HAP-1 (cell line): ENCODE measurements at regions not wholly inside any gene's neighbourhood (a gene's known extent, or its start where the extent isn't known, plus 50 kb on each side); places are given as distances from the start of the nearest gene placed in this dataset.

Experiments used
- DNase-seq, 2 experiments: peaks; one replicate each; pipeline ENCODE4 v3.0.0-alpha.2; 2016 to 2020; ENCODE audit warnings: low spot score in 2 of 2
- H3K27me3 ChIP-seq: fragments of 250-450 bp; sonication (Bioruptor Pico); 2 replicates; pipeline ENCODE4 v1.5.1; 2020; ENCODE audit warnings: low read depth, mild to moderate bottlenecking, moderate library complexity
- H3K36me3 ChIP-seq: fragments of 250-450 bp; sonication (Bioruptor Pico); replicated peaks from 2 replicates; pipeline ENCODE4 v1.5.1; 2020; ENCODE audit warnings: mild to moderate bottlenecking
- H3K4me1 ChIP-seq: fragments of 250-450 bp; sonication (Bioruptor Pico); 2 replicates; pipeline ENCODE4 v1.5.1; 2020; ENCODE audit warnings: mild to moderate bottlenecking
- H3K4me3 ChIP-seq: fragments of 250-450 bp; sonication (Bioruptor Pico); 2 replicates; pipeline ENCODE4 v1.5.1; 2020; ENCODE audit warnings: mild to moderate bottlenecking, moderate library complexity
- H3K9me3 ChIP-seq: fragments of 250-450 bp; sonication (Bioruptor Pico); 2 replicates; pipeline ENCODE4 v1.5.1; 2020; ENCODE audit warnings: mild to moderate bottlenecking, moderate library complexity
- in situ Hi-C: fragments of 300-500 bp; cut with MboI; formaldehyde crosslinking; loops from 3 replicates; pipeline ENCODE4 v1.14.3; 2020; ENCODE audit warnings: low sequenced_read_pairs, inconsistent platforms, mixed read lengths

DNA sequence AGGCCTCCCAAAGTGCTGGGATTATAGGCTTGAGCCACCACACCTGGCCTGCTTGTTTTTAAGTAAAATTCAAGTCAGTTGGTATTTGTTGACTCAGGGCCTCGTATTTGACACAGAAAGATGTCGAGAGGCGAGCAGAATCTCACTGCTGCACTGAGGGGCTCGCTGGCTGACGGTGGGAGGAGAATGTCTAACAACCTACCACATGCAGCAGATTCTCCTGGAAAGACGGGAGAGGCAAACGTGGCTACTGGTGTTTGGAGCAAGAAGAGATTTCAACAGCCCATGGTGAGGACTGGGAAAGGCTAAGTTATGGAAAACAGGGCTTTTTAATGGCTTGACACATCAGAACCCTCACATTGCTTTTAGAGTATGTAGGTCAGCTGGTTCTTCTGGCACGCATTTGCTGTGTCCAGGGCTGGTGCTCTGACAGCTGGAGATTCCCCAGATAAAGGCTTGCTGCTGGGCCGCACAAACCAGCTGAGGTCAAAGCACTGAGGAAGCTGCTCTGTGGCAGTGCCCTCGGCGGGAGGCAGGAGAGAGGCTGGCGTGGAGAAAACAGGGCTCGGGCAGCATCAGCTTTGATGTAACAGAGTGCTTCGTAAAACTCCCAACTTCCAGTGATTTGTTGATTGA is 84.2 kb upstream of the FRMD1 start:
- Histone ChIP-seq H3K36me3 (no peaks in the 10 kb centered on the region), H3K4me1 (no peaks in the 10 kb centered on the region), H3K9me3 (no peaks in the 10 kb centered on the region), H3K27me3 (no peaks in the 10 kb centered on the region), H3K4me3 (no peak overlapping the region)
- in situ Hi-C loops, result no loop called here
- DNase-seq, result no peak

DNA sequence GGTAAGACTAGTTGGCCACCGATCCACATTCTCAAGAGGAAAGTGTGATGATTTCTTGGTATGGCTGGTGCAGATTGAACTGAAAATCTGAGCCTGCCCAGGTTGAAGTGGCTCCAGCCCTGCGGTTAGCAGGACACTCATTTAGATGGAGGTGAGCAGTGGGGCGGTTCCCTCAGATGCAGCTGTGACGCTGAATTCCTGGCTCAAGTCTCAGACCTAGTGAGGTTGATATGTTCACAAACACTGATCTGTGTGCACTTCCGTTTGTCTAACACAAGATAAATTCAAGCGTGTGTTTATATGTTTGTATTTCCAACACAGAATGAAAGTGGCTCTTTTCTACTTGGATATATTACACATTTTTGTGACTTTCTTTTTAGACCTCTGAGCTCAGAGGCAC is 83.4 kb upstream of the FRMD1 start:
- in situ Hi-C loops, result no loop called here
- no peak for DNase-seq
- Histone ChIP-seq H3K4me3 (no peak overlapping the region), H3K4me1 (no peaks in the 10 kb centered on the region), H3K36me3 (no peaks in the 10 kb centered on the region), H3K9me3 (no peaks in the 10 kb centered on the region), H3K27me3 (no peaks in the 10 kb centered on the region)

DNA sequence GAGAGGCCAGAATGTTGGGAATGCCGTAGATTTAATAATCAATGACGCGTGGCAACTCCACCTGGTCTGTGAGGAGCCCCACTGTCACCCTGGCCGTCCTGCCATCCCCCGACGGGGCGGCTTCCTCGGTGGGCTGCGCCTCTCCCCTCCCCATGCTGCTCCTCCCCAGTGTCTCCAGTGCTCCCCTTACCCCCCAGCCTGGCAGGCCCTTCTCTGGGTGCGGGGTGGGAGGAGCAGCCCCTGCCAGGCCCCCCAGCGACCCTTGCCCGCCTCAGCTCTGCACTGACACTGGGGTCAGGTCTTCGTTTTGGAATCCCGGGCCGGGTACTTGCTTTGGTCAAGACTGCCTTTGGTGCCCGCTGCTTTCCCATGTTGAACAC is 82.3 kb upstream of the FRMD1 start:
- Histone ChIP-seq H3K4me3 (no peak overlapping the region), H3K9me3 (no peaks in the 10 kb centered on the region), H3K36me3 (no peaks in the 10 kb centered on the region), H3K27me3 (no peaks in the 10 kb centered on the region), H3K4me1 (no peaks in the 10 kb centered on the region)
- in situ Hi-C loops, result no loop called here
- no peak for DNase-seq

DNA sequence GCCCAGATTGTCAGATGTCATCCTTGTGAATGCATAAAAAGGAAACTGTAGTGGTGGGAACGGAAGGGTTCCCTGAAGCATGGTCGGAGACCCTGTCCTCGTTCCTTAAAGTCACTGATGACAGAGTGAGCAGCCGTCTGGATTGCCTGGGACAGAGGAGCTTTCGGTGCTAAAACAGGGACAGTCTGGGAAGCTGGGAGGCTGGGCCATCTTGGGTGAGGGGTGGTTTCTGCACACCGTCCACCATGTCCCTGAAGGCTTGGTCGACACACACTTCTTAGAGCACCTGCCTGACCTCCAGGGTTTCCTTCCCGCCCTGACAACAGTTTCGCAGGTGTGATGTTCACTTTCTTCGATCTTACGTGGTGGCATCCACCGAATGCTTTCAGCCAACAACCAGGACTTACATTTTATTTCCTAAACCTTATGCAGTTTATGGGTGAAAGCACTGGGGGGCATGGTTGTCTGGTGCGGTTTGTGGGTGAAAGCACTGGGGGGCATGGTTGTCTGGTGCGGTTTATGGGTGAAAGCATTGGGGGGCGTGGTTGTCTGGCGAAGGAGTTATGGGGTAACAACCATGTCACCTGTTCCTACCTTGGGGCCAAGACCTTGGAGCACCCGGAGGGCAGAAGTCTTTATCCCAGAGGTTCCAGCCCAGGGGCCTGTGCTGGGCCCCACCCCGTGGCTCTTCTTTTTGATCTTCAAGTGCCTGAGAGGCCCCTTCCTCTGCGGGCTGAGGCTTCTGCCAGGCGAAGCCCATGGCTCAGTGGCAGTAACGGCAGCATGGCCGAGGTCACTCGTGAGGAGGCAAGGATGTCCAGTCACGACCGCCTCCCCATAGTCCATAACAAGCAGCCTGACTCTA is 81.7 kb upstream of the FRMD1 start:
- Histone ChIP-seq H3K9me3 (no peaks in the 10 kb centered on the region), H3K4me1 (no peaks in the 10 kb centered on the region), H3K27me3 (no peaks in the 10 kb centered on the region), H3K36me3 (no peaks in the 10 kb centered on the region), H3K4me3 (no peak overlapping the region)
- in situ Hi-C loops, result no loop called here
- no peak for DNase-seq

DNA sequence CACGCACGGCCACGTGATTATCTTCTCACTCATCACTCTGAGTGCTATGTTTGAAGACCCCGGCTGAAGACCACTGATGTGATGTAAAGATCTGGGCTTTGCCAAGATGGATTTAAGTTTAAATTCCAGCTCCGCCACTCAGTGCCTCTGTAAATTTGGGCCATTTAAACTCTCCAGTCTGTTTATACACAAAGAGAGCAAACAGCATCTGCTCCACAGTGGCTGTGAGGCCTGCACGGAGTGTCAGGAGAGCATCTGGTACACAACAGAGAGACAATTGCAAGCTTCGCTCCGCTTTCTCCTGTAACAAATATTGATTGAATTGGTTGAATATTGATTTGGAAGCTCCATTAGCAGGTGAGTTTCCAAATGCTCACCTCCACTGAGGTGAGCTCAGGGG is 80.5 kb upstream of the FRMD1 start:
- no peaks in the 10 kb centered on the region for H3K9me3 ChIP-seq
- H3K36me3 ChIP-seq, result no peaks in the 10 kb centered on the region
- H3K4me1 ChIP-seq, result no peaks in the 10 kb centered on the region
- no peak overlapping the region for H3K4me3 ChIP-seq
- DNase-seq, result no peak
- no peaks in the 10 kb centered on the region for H3K27me3 ChIP-seq
- in situ Hi-C loops, result no loop called here

DNA sequence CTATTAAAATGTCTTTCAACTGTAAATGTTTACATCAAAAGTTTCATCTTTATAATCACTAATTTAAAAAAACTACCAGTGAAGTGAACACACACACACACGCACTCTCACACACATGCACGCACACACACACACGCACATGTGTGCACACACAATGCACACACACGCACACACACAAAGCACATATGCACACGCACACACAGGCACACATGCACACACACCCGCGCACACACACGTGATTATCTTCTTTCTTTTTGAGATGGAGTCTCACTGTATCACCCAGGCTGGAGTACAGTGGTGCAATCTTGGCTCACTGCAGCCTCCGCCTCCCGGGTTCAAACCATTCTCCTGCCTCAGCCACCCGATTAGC is 80.0 kb upstream of the FRMD1 start:
- Histone ChIP-seq H3K27me3 (no peaks in the 10 kb centered on the region), H3K4me1 (no peaks in the 10 kb centered on the region), H3K36me3 (no peaks in the 10 kb centered on the region), H3K9me3 (no peaks in the 10 kb centered on the region), H3K4me3 (no peak overlapping the region)
- no peak for DNase-seq
- in situ Hi-C loops, result no loop called here

DNA sequence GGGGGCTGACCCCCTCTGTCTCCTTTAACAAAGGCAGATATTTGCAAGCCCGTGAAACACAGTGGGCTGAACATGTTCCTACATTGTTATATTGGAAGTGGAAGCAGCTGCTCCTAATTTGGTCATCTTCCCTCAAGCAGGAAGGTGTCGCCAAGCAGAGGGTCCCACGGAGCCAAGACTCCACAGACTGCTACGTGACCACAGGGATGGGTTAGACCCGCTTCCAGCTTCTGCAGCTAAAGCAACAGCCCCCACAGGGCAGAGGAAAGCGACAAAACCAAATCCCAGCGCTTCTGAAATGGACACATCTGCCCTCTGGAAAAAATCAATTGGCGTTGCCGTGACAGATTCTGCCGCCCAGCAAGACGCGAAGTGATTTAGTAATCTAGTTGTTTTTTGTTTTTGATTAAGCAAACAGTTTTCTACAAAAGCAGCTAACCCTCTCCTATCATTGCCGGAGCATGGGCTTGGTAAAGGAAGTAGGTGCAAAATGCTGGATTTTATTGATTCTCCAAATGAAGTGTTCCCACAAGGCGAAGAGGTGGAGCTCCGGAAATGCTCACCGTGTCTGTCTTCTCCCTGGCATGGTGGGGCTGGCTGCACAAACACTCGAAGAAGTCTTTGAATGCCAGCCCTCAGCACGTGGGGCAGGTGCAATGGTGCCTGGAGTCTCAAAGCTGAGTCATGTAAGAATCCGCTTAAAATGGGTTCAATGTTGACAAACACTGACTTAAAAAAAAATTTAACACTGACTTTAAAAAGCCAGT is 79.4 kb upstream of the FRMD1 start:
- Histone ChIP-seq H3K36me3 (no peaks in the 10 kb centered on the region), H3K27me3 (no peaks in the 10 kb centered on the region), H3K4me3 (no peak overlapping the region), H3K4me1 (no peaks in the 10 kb centered on the region), H3K9me3 (no peaks in the 10 kb centered on the region)
- DNase-seq, result no peak
- in situ Hi-C loops, result no loop called here

DNA sequence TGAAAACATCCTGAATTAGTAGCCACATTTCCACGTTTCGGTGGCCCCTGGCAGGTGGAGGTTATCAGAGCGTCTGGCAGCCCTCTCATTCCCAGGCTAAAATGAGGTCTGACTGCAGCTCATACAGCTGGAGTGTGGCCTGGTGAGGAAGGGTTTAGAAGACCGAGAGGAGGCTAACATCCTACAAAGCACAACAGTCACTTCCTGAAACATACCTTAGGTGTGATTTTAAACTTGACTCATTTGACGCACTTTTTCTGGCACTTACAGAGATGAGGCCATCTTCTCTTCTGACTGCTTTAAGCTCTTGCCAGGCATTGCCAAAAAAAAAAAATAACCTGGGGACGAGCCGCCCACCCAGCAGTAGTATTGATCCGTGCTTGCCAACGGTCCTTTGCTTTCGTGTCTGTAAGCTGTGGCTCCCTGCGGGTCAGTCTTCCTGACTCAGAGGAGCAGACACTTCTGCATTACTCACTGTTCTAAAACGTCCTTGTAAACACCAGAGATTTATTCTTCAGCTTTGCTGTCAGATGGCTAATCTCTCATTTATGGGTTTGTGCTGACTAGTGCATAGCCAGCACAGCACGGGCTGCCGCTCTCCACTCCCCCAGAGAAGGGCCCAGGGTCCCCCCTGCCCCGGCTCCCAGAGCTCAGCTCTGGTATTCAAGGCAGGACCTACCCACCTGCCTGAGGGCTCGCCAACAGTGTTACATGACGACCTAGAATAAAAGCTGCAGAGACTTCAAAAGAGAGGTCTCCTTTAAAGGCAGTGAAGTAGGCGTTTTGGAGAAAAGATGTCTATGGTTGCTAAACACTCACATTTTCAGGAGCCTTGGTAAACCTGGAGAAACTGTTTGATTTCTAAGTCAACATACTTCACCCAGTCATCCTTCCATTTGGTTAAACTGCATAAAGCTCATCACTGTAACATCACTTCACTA is 78.5 kb upstream of the FRMD1 start:
- Histone ChIP-seq H3K36me3 (no peaks in the 10 kb centered on the region), H3K4me3 (no peak overlapping the region), H3K4me1 (no peaks in the 10 kb centered on the region), H3K9me3 (no peaks in the 10 kb centered on the region), H3K27me3 (no peaks in the 10 kb centered on the region)
- DNase-seq, result peak in 1 of 2 experiments; percentile 28
- in situ Hi-C loops, result no loop called here

DNA sequence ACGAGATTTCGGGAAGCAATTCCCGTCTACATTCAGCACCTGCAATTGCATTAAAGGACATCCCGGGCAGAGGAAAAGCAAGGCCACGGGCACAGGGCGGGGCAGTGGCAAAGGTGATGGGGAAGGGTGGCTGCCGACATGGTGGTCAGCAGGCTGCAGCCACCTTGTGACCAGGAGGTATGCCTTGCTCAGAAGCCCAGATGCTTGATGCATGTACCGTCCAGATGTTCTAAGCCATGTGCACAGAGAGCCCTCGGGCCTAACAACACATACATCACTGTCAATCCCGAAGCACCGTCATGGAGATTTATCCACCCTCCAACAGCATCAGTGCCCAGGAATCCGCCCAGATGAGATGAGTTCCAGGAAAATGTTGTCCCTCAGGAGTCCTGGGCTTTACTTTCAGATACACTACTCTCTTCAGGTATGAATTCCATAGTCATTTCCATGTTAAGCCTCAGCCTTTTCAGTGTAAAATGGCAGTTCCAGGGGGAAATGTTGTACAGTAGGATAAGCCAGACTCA is 77.8 kb upstream of the FRMD1 start:
- in situ Hi-C loops, result no loop called here
- Histone ChIP-seq H3K9me3 (no peaks in the 10 kb centered on the region), H3K36me3 (no peaks in the 10 kb centered on the region), H3K27me3 (no peaks in the 10 kb centered on the region), H3K4me1 (no peaks in the 10 kb centered on the region), H3K4me3 (no peak overlapping the region)
- no peak for DNase-seq

DNA sequence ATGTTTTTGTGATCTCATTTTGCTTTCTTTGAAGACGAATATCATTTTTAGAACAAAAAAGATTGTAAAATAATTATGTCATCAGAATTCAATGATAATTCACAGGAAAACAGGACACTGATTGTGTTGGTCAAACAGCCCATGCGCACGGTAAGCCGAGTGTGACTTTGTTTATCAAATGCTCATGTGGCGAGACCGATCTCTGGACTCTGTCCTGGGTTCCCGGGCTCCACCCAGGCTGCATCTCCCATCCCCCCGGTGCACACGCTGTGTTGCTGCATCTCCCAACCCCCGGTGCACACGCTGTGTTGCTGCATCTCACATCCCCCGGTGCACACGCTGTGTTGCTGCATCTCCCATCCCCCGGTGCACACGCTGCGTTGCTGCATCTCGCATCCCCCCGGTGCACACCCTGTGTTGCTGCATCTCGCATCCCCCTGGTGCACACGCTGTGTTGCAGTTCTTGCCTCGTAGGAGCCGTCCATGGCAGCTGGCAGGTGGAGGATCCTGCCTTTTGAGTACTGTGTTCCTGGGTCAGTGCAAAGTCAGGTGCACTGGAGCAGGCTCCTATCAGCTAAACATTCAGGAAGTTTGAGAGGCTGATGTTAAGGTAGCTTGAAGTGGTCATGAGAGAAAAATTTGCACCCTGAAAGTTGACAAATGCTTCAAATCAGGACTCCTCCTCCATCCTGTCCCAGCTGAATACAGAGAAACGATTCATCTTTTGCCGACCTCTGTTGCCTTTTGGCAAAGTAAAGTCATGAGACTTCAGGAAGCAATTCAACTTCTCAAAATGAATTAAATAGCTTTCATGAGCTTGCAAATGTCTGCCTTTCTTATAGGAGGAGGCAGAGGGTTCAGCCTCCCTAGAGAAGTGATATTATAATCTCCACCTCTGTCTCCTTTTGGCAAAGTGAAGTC is 77.1 kb upstream of the FRMD1 start:
- no peaks in the 10 kb centered on the region for H3K36me3 ChIP-seq
- H3K27me3 ChIP-seq, result no peaks in the 10 kb centered on the region
- in situ Hi-C loops, result no loop called here
- H3K9me3 ChIP-seq, result no peaks in the 10 kb centered on the region
- no peaks in the 10 kb centered on the region for H3K4me1 ChIP-seq
- DNase-seq, result no peak
- no peak overlapping the region for H3K4me3 ChIP-seq

DNA sequence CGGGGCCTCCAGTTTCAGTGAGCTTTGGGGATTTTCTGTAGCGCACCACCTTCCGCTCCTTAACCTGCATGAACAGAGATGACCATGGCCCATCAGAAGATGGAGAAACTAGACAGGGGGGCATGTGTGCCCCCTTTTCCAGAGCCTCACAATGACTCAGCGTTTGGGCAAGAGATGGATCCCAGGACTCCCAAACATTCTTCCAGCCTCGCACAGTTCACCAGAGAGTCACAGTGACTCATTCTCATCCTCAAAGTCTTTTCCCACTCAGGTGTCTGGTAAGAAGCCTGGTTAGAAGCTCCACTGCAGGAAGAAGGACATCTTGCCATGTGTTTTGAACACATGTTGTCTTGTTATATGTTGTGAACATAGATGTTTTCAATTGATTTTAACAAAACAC is 76.2 kb upstream of the FRMD1 start:
- Histone ChIP-seq H3K27me3 (no peaks in the 10 kb centered on the region), H3K4me1 (no peaks in the 10 kb centered on the region), H3K9me3 (no peaks in the 10 kb centered on the region), H3K36me3 (no peaks in the 10 kb centered on the region), H3K4me3 (no peak overlapping the region)
- no peak for DNase-seq
- in situ Hi-C loops, result no loop called here

DNA sequence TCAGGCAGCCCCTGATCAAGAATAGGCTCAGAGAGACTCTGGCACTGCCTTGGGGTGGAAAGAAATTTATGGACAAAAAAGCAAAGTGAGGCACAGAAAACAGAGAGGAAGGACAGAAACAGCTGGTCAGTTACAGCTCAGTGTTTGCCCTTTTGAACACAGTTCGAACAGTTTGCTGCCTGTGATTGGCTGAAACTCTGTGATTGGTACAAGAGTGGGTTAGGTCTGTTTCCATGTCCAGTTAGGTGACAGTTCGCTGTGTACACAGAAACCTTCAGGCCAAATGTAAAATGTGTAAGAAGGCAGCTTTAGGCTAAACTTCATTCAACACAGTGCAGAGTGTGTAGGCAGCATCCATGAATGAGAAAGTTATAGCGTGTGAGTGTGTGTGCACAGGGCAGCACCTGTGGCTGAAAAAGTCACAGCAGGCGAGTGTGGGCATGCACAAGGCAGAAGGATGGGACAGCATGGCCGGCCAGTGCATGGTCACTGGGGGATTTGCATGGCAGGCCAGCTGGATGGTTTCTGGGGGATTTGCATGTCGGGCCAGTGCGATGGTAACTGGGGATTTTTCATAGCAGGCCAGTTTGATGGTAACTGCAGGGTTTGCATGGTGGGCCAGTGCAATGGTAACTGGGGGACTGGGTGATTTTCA is 75.4 kb upstream of the FRMD1 start:
- Histone ChIP-seq H3K9me3 (no peaks in the 10 kb centered on the region), H3K27me3 (no peaks in the 10 kb centered on the region), H3K36me3 (no peaks in the 10 kb centered on the region), H3K4me3 (no peak overlapping the region), H3K4me1 (no peaks in the 10 kb centered on the region)
- in situ Hi-C loops, result no loop called here
- no peak for DNase-seq
